Panc1 (cell line): ENCODE measurements at regions not wholly inside any gene's neighbourhood (a gene's known extent, or its start where the extent isn't known, plus 50 kb on each side); places are given as distances from the start of the nearest gene placed in this dataset.
"Not testable (repeated sequence)": the region's sequence is repeated elsewhere in the genome, so short reads cannot be mapped to it uniquely, and the experiment has no call there.

Source experiments
- ATAC-seq: fragments of 200-7000 bp; cut with Tn5 transposase; 2 replicates; pipeline ENCODE4 v1.9.1; 2020; ENCODE audit warnings: mild to moderate bottlenecking, moderate library complexity
- BruUV-seq: library from RNA; stranded (reverse); fragments of 400-500 nt; replicated peaks from 2 replicates; lab custom pipeline; 2021; lab: Mats Ljungman, UMichigan
- CTCF ChIA-PET: fragments of 300-600 bp; sonication (Branson Sonifier 250); formaldehyde crosslinking; loops from one replicate; lab custom pipeline; 2022; ENCODE audit warnings: antibody characterized with exemption; lab: Charles Lee
- POLR2A ChIA-PET: fragments of 300-600 bp; sonication (Branson Sonifier 250); formaldehyde crosslinking; loops from one replicate; lab custom pipeline; 2022; ENCODE audit warnings: antibody characterized with exemption; lab: Charles Lee
- DNase-seq: peaks from one replicate; pipeline ENCODE4 v3.0.0-alpha.2; 2010; ENCODE audit warnings: low read depth, low spot score
- H3K27ac ChIP-seq: 2 replicates; pipeline ENCODE4 v1.5.1; 2011; ENCODE audit warnings: mild to moderate bottlenecking, low read length, inconsistent platforms
- H3K27me3 ChIP-seq: fragments of 200-500 bp; sonication (Bioruptor generic); 2 replicates; pipeline ENCODE4 v1.6.0; 2014; ENCODE audit warnings: low read length, inconsistent platforms; ENCODE audit not compliant: control insufficient read depth, insufficient read depth
- H3K36me3 ChIP-seq: fragments of 200-500 bp; sonication (Bioruptor generic); 2 replicates; pipeline ENCODE4 v1.5.1; 2014; ENCODE audit warnings: inconsistent platforms, mild to moderate bottlenecking, low read length, moderate library complexity; ENCODE audit not compliant: control insufficient read depth, insufficient read depth
- H3K4me1 ChIP-seq: 2 replicates; pipeline ENCODE4 v1.5.1; 2011; ENCODE audit warnings: inconsistent platforms, mild to moderate bottlenecking, low read length, moderate library complexity; ENCODE audit not compliant: control insufficient read depth, insufficient read depth
- H3K4me3 ChIP-seq, 2 experiments: 2 replicates each; pipeline ENCODE4 v1.5.1; 2011 to 2012; ENCODE audit warnings: low read depth in 2 of 2, low read length in 2 of 2, mild to moderate bottlenecking in 2 of 2, inconsistent platforms in 1 of 2, moderate library complexity in 1 of 2
- H3K9me3 ChIP-seq: fragments of 200-500 bp; sonication (Bioruptor generic); 2 replicates; pipeline ENCODE4 v1.5.1; 2014; ENCODE audit warnings: low read depth, mild to moderate bottlenecking, inconsistent platforms, low read length, moderate library complexity; ENCODE audit not compliant: control insufficient read depth, insufficient read depth
- CTCF ChIP-seq: fragments of 450-650 bp; IDR thresholded peaks from 2 replicates; pipeline ENCODE4 v1.5.1; 2017; ENCODE audit warnings: mild to moderate bottlenecking
- POLR2AphosphoS5 ChIP-seq: IDR thresholded peaks from 2 replicates; pipeline ENCODE4 v1.6.1; 2012; ENCODE audit warnings: mild to moderate bottlenecking, low read depth, low read length, moderate library complexity
- REST ChIP-seq, 2 experiments: IDR thresholded peaks; 2 replicates each; pipeline ENCODE4 v1.6.1; 2011 to 2012; ENCODE audit warnings: low read depth in 2 of 2, control low read depth in 1 of 2, low read length in 1 of 2, mild to moderate bottlenecking in 1 of 2, moderate library complexity in 1 of 2; ENCODE audit not compliant: insufficient read depth in 1 of 2
- SIN3A ChIP-seq: IDR thresholded peaks from 2 replicates; pipeline ENCODE4 v1.6.1; 2012; ENCODE audit warnings: low read depth, mild to moderate bottlenecking, low read length, moderate library complexity, borderline replicate concordance; ENCODE audit not compliant: insufficient read depth
- TCF7L2 ChIP-seq: IDR thresholded peaks from 2 replicates; pipeline ENCODE4 v1.6.1; 2011; ENCODE audit warnings: mild to moderate bottlenecking, low read depth, low read length, inconsistent platforms
- in situ Hi-C: cut with HindIII; loops from 2 replicates; pipeline ENCODE4 v1.10.0; 2016; ENCODE audit warnings: low sequenced_read_pairs, low pct_unique_long_range_greater_than_20kb
- intact Hi-C: fragments of 100-400 bp; cut with micrococcal nuclease; formaldehyde crosslinking; loops from one replicate; pipeline ENCODE4 v1.10.0; 2022; ENCODE audit not compliant: unreplicated experiment

GRCh38 chr13:59439776-59440428 lies 723.8 kb downstream of the DIAPH3 start:
- Histone ChIP-seq H3K9me3 (no peaks in the 10 kb centered on the region), H3K27ac (no peak overlapping the region), H3K36me3 (no peaks in the 10 kb centered on the region), H3K4me1 (no peaks in the 10 kb centered on the region), H3K27me3 (no peaks in the 10 kb centered on the region), H3K4me3 (no peak overlapping the region)
- TF ChIP-seq POLR2AphosphoS5 (no peak), REST (IDR thresholded peaks at IDR 0.05; ENCODE audit: insufficient read depth in 1 of 2, low read depth in 2 of 2, low read length in 1 of 2) (no peak), SIN3A (no peak), CTCF (no peak), TCF7L2 (no peak)
- intact Hi-C loops (no loop called here), in situ Hi-C loops (no loop called here)
- CTCF ChIA-PET = no interaction called here
- BruUV-seq = no TSS peak
- no peak for ATAC-seq
- no peak for DNase-seq
- POLR2A ChIA-PET = no interaction called here

- H3K27me3 ChIP-seq, H3K4me3 ChIP-seq, H3K27ac ChIP-seq, POLR2A ChIA-PET, ATAC-seq, H3K36me3 ChIP-seq, BruUV-seq, intact Hi-C loops, H3K4me1 ChIP-seq, DNase-seq, in situ Hi-C loops, H3K9me3 ChIP-seq, CTCF ChIA-PET: not testable (repeated sequence)
Observed at GRCh38 chr13:59441068-59441467, 722.7 kb downstream of the DIAPH3 start.

GRCh38 chr13:59441596-59442280 lies 722.0 kb downstream of the DIAPH3 start:
- Histone ChIP-seq H3K9me3 (no peaks in the 10 kb centered on the region), H3K4me1 (no peaks in the 10 kb centered on the region), H3K36me3 (no peaks in the 10 kb centered on the region), H3K27me3 (no peaks in the 10 kb centered on the region), H3K27ac (no peak overlapping the region), H3K4me3 (no peak overlapping the region)
- ATAC-seq (no peak), DNase-seq (no peak)
- CTCF ChIA-PET = no interaction called here
- no TSS peak for BruUV-seq
- in situ Hi-C loops = no loop called here
- TF ChIP-seq SIN3A = no peak
- TF ChIP-seq CTCF = no peak
- no peak for TF ChIP-seq TCF7L2
- TF ChIP-seq REST (IDR thresholded peaks at IDR 0.05; ENCODE audit: insufficient read depth in 1 of 2, low read depth in 2 of 2, low read length in 1 of 2) = no peak
- no peak for TF ChIP-seq POLR2AphosphoS5
- intact Hi-C loops = no loop called here
- POLR2A ChIA-PET = no interaction called here
